ENCODE measurements at regions not wholly inside any gene's neighbourhood (a gene's known extent, or its start where the extent isn't known, plus 50 kb on each side); places are given as distances from the start of the nearest gene placed in this dataset.

- WGBS, 5 donors, result 61 to 74% (median 68%) methylated on average over 3 of the region's 3 CpGs
- Histone ChIP-seq H3K27ac (no peak overlapping the region), H3K4me3 (no peak overlapping the region), H3K4me1 (no peaks in the 10 kb centered on the region), H3K36me3 (no peaks in the 10 kb centered on the region), H3K9me3 (peaks cover 0 to 16% (median 0%) of the 10 kb centered on the region in 8 donors), H3K27me3 (replicated peaks in 1 of 7) (no peaks in the 10 kb centered on the region)
- intact Hi-C loops (cut with DNase I; ENCODE audit: low total_unique reads), result no loop called here
- DNase-seq, result no peak
- TF ChIP-seq POLR2AphosphoS5 (IDR thresholded peaks at IDR 0.05) (no peak), POLR2A (IDR thresholded peaks at IDR 0.05) (no peak), CTCF (IDR thresholded peaks at IDR 0.05 in 8 of 11, conservative IDR thresholded peaks at IDR 0.05 in 3 of 11) (no peak)
These were observed 1085.5 kb upstream of the RBFOX1 start for GRCh38 chr16:6247150-6247549.

- DNase-seq, result no peak
- TF ChIP-seq POLR2AphosphoS5 (IDR thresholded peaks at IDR 0.05) (no peak), CTCF (IDR thresholded peaks at IDR 0.05 in 8 of 11, conservative IDR thresholded peaks at IDR 0.05 in 3 of 11) (no peak), POLR2A (IDR thresholded peaks at IDR 0.05) (no peak)
These were observed 1086.4 kb upstream of the RBFOX1 start for GRCh38 chr16:6246266-6246665.

GRCh38 chr16:6232056-6232455, 1100.6 kb upstream of the RBFOX1 start:
- Histone ChIP-seq H3K27me3 (replicated peaks in 1 of 7) (no peaks in the 10 kb centered on the region), H3K4me3 (no peak overlapping the region), H3K36me3 (no peaks in the 10 kb centered on the region), H3K9me3 (peaks cover 0 to 28% (median 2%) of the 10 kb centered on the region in 8 donors), H3K27ac (no peak overlapping the region), H3K4me1 (no peaks in the 10 kb centered on the region)
- no peak for DNase-seq
- 53 to 82% (median 66%) methylated on average over 4 of the region's 4 CpGs for WGBS, 5 donors
- intact Hi-C loops (cut with DNase I; ENCODE audit: low total_unique reads), result no loop called here
- TF ChIP-seq POLR2A (IDR thresholded peaks at IDR 0.05), result no peak
- no peak for TF ChIP-seq CTCF (IDR thresholded peaks at IDR 0.05 in 8 of 11, conservative IDR thresholded peaks at IDR 0.05 in 3 of 11)
- TF ChIP-seq POLR2AphosphoS5 (IDR thresholded peaks at IDR 0.05), result no peak

More at GRCh38 chr16:6246266-6246665, 1086.4 kb upstream of the RBFOX1 start:
- Histone ChIP-seq H3K4me3 (no peak overlapping the region), H3K9me3 (peaks cover 0 to 16% (median 0%) of the 10 kb centered on the region in 8 donors), H3K27ac (no peak overlapping the region), H3K4me1 (no peaks in the 10 kb centered on the region), H3K36me3 (no peaks in the 10 kb centered on the region), H3K27me3 (replicated peaks in 1 of 7) (no peaks in the 10 kb centered on the region)
- intact Hi-C loops (cut with DNase I; ENCODE audit: low total_unique reads), result no loop called here

GRCh38 chr16:6231398-6231797, 1101.2 kb upstream of the RBFOX1 start:
- TF ChIP-seq POLR2AphosphoS5 (IDR thresholded peaks at IDR 0.05) (no peak), CTCF (IDR thresholded peaks at IDR 0.05 in 8 of 11, conservative IDR thresholded peaks at IDR 0.05 in 3 of 11) (no peak), POLR2A (IDR thresholded peaks at IDR 0.05) (no peak)
- Histone ChIP-seq H3K36me3 (no peaks in the 10 kb centered on the region), H3K4me1 (no peaks in the 10 kb centered on the region), H3K9me3 (peaks cover 0 to 29% (median 2%) of the 10 kb centered on the region in 8 donors), H3K27ac (no peak overlapping the region), H3K4me3 (no peak overlapping the region), H3K27me3 (replicated peaks in 1 of 7) (no peaks in the 10 kb centered on the region)
- DNase-seq, result no peak
- WGBS, 5 donors, result 78 to 93% (median 85%) methylated on average over 1 of the region's 1 CpG
- intact Hi-C loops (cut with DNase I; ENCODE audit: low total_unique reads), result no loop called here
